Activated naive CD4-positive, alpha-beta T cell treated with anti-CD3 and anti-CD28 coated beads, Interleukin-2, amount 10 ng/mL, durations not matched to agents 7 days and 5 days (primary cell): ENCODE measurements at regions not wholly inside any gene's neighbourhood (a gene's known extent, or its start where the extent isn't known, plus 50 kb on each side); places are given as distances from the start of the nearest gene placed in this dataset.

Experiments
- CTCF ChIA-PET: fragments of 350-600 bp; sonication (Branson Sonifier 250); formaldehyde crosslinking; loops from one replicate; lab custom pipeline; 2021; ENCODE audit warnings: antibody characterized with exemption; lab: Charles Lee
- DNase-seq: peaks from one replicate; pipeline ENCODE4 v3.0.0-alpha.2; 2020
- H3K27ac Mint-ChIP-seq: one replicate; pipeline ENCODE4 v1.8.0; 2021; ENCODE audit warnings: mild to moderate bottlenecking, moderate library complexity, mixed read lengths
- H3K27me3 Mint-ChIP-seq: one replicate; pipeline ENCODE4 v1.8.0; 2021; ENCODE audit warnings: mild to moderate bottlenecking, mixed read lengths
- H3K36me3 Mint-ChIP-seq: one replicate; pipeline ENCODE4 v1.8.0; 2021; ENCODE audit warnings: mixed read lengths
- H3K4me1 Mint-ChIP-seq: one replicate; pipeline ENCODE4 v1.8.0; 2021; ENCODE audit warnings: mixed read lengths
- H3K4me3 Mint-ChIP-seq: one replicate; pipeline ENCODE4 v1.8.0; 2021; ENCODE audit warnings: mild to moderate bottlenecking, moderate library complexity, mixed read lengths
- H3K9me3 Mint-ChIP-seq: one replicate; pipeline ENCODE4 v1.8.0; 2021; ENCODE audit warnings: mixed read lengths

DNA sequence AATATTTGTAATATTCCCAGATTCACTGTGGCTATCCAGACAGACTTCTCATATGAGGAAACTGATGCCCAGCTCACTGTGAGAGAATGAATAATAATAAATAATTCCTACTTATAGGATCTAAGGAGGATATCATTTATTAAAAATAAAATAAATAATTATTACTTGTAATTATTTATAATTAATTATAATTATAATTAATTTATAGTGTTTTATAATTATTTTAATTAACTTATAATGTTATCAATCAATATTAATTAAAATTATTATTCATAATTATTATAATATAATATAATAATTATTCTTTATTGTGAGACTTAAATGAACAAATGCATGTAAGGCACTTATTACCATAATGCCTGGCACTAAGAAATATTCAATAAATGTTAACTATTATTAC, 192.8 kb downstream of the GALC start:
- no peaks in the 10 kb centered on the region for H3K27me3 Mint-ChIP-seq
- no peak overlapping the region for H3K4me3 Mint-ChIP-seq
- H3K4me1 Mint-ChIP-seq, result no peaks in the 10 kb centered on the region
- no peaks in the 10 kb centered on the region for H3K9me3 Mint-ChIP-seq
- CTCF ChIA-PET, result no interaction called here
- no peak overlapping the region for H3K27ac Mint-ChIP-seq
- H3K36me3 Mint-ChIP-seq, result no peaks in the 10 kb centered on the region
- no peak for DNase-seq

DNA sequence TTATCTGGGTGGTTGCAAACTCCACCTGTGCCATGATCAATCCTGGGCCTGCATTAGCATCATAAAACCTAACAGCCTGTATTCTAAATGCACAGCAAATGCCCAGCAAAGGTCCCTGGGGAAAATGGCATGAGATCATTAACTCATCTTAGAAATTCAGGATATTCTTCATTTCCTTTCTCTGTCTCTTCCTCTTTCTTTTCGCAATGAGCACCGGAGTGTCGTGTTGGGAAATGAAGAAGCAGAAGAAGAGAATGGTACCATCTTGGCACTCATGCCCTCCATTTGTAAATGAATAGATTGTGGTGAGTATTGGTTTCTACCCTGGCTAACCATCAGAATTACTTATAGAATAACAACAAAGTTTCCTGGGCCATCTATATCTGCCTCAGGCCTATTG, 193.6 kb downstream of the GALC start:
- Mint-ChIP-seq H3K4me1 (no peaks in the 10 kb centered on the region), H3K27ac (no peak overlapping the region), H3K9me3 (no peaks in the 10 kb centered on the region), H3K27me3 (no peaks in the 10 kb centered on the region), H3K36me3 (no peaks in the 10 kb centered on the region), H3K4me3 (no peak overlapping the region)
- no peak for DNase-seq
- CTCF ChIA-PET, result no interaction called here

DNA sequence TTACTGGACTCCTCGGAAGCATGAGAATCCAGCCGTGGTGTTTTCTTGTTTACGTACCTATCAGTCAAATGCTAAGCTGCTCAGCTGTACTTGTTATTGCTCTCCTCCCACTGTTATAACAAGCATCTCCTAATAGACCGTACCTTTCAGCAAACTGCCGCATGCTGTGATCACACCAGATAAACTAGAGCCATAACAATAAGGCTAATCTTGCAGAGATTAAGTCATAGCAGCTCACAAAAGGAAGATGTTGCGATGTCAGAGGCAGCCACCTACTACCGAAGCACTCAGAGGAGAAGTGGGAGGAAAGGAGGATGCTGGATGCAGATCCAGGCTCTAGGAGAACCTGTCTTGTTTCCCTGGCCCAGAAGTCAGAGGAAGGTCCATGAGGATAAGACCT, 196.0 kb downstream of the GALC start:
- H3K4me1 Mint-ChIP-seq, result no peaks in the 10 kb centered on the region
- no peak overlapping the region for H3K4me3 Mint-ChIP-seq
- CTCF ChIA-PET, result no interaction called here
- DNase-seq, result no peak
- H3K27ac Mint-ChIP-seq, result no peak overlapping the region
- H3K36me3 Mint-ChIP-seq, result no peaks in the 10 kb centered on the region
- no peaks in the 10 kb centered on the region for H3K9me3 Mint-ChIP-seq
- no peaks in the 10 kb centered on the region for H3K27me3 Mint-ChIP-seq

- no peaks in the 10 kb centered on the region for H3K36me3 Mint-ChIP-seq
- H3K4me1 Mint-ChIP-seq, result no peaks in the 10 kb centered on the region
- H3K4me3 Mint-ChIP-seq, result no peak overlapping the region
- no peak overlapping the region for H3K27ac Mint-ChIP-seq
- CTCF ChIA-PET, result interaction anchor here (1.5 kb wide), 1 partner anchor 11 kb away, joined by 12 read pairs; no protein-coding TSS in a partner anchor
- no peaks in the 10 kb centered on the region for H3K9me3 Mint-ChIP-seq
- no peak for DNase-seq
- no peaks in the 10 kb centered on the region for H3K27me3 Mint-ChIP-seq
These were observed 198.4 kb downstream of the GALC start for GRCh38 chr14:87794561-87794960.

DNA sequence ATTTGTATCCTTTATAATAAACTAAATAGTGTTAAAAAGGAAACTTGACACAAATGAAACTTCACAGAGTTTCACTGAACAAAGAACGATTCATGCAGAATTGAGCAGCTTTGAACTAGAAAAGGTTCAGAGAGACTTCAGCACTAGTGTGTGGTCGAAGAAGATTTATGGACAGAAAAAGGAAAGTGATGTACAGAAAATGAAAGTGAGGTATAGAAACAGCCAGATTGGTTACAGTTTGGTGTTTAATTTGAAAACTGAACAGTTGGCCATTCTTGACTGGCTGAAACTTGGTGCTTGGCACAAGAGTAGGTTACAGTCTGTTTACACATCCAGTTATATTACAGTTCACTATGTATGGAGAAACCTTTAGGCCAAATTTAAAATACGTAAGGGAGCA, 207.1 kb downstream of the GALC start:
- Mint-ChIP-seq H3K27me3 (no peaks in the 10 kb centered on the region), H3K36me3 (no peaks in the 10 kb centered on the region), H3K27ac (no peak overlapping the region), H3K4me1 (no peaks in the 10 kb centered on the region), H3K9me3 (no peaks in the 10 kb centered on the region), H3K4me3 (no peak overlapping the region)
- CTCF ChIA-PET, result no interaction called here
- no peak for DNase-seq

DNA sequence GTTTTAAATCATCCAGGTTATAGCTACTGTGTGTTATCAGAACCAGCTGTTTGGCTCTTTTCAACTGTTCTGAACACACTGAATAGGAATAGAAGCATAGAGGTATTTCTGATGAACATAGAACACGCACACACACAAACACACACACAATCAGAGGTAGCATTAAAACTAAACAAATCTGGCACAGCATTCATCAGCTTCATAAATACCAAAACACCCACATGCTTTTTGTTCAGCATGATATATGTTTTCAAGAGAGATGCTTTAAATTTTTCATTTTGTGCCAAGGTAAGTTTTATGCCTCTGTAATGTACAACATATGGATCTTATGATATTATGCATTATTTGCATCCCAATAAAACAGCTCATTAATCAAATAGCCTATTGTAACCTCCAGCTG, 208.6 kb downstream of the GALC start:
- Mint-ChIP-seq H3K4me3 (no peak overlapping the region), H3K27me3 (no peaks in the 10 kb centered on the region), H3K9me3 (no peaks in the 10 kb centered on the region), H3K4me1 (no peaks in the 10 kb centered on the region), H3K36me3 (no peaks in the 10 kb centered on the region), H3K27ac (no peak overlapping the region)
- DNase-seq, result no peak
- CTCF ChIA-PET, result interaction anchor here (3.1 kb wide), 1 partner anchor 21 kb away, joined by 9 read pairs; no protein-coding TSS in a partner anchor

DNA sequence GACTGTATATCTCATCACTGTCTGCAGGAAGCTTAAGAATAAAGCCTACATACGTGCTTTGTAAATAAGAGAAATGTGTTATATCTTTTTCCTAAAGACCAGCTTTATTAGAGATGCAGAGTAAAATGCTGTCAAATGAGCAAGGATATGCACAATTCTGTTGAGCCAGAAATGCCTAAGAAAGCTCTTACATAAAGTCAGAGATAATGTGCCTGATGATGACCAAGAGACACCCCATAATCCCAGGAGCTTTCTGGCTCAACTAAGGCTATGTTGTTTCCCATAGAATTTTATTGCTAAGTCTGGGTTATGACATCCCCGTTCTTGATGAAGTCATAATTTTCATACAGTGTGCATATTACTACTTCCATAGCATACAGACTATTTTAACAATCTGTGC, 209.9 kb downstream of the GALC start:
- Mint-ChIP-seq H3K36me3 (no peaks in the 10 kb centered on the region), H3K4me3 (no peak overlapping the region), H3K4me1 (no peaks in the 10 kb centered on the region), H3K9me3 (peaks cover 7% of the 10 kb centered on the region), H3K27ac (no peak overlapping the region), H3K27me3 (no peaks in the 10 kb centered on the region)
- no peak for DNase-seq
- CTCF ChIA-PET, result interaction anchor here (3.1 kb wide), 1 partner anchor 22 kb away, joined by 9 read pairs; no protein-coding TSS in a partner anchor

DNA sequence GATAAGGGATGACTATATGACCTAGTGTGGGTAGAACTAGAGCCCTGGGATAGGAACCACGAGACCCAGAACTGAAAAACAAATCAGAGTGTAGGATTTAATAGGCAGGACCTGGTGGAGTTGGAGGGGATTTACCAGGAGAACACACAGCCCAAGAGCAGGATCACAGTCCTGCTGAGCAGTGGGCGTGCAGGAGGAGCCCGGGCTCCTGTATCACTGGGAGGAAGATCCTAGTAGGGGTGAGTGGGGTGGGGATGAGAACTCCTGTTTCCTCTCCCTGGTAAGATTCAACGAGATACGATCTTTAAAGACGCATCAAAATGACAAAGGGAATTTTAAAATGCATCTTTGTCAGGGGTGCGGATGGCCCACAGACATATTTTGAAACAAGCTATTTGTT, 220.1 kb downstream of the GALC start:
- H3K9me3 Mint-ChIP-seq, result no peaks in the 10 kb centered on the region
- no peak for DNase-seq
- peaks cover 4% of the 10 kb centered on the region for H3K27me3 Mint-ChIP-seq
- no peaks in the 10 kb centered on the region for H3K4me1 Mint-ChIP-seq
- CTCF ChIA-PET, result no interaction called here
- no peak overlapping the region for H3K4me3 Mint-ChIP-seq
- no peaks in the 10 kb centered on the region for H3K36me3 Mint-ChIP-seq
- H3K27ac Mint-ChIP-seq, result no peak overlapping the region

- CTCF ChIA-PET, result interaction anchor here (0.6 kb wide), 1 partner anchor 64 kb away, joined by 3 read pairs; no protein-coding TSS in a partner anchor
- peaks cover 7% of the 10 kb centered on the region for H3K27me3 Mint-ChIP-seq
- no peaks in the 10 kb centered on the region for H3K9me3 Mint-ChIP-seq
- H3K4me1 Mint-ChIP-seq, result no peaks in the 10 kb centered on the region
- no peak overlapping the region for H3K4me3 Mint-ChIP-seq
- H3K27ac Mint-ChIP-seq, result no peak overlapping the region
- H3K36me3 Mint-ChIP-seq, result no peaks in the 10 kb centered on the region
- no peak for DNase-seq
These were observed 225.4 kb downstream of the GALC start for GRCh38 chr14:87767567-87767901.

DNA sequence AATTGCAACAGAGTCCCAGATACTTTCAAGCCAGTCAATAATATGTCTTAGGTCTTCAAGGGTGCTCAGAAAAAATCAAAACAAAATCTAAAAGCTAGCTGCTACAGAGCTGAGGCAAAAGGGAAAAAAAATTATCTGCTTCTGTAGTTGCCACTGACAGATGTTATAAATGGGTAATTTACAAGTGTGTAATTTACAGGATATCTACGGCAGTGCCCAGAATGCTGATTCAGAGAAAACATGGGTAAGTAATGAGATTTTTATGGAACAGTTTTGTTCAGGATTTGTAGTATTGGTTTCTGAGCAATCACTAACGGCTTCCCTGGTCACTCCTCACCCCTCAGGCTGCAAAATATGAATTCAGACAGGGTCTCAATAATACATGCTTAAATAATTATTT, 234.1 kb downstream of the GALC start:
- CTCF ChIA-PET, result interaction anchor here (0.7 to 1.8 kb wide), 2 partner anchors 46 to 1471 kb away, joined by 3 to 4 read pairs; no protein-coding TSS in a partner anchor
- H3K36me3 Mint-ChIP-seq, result no peaks in the 10 kb centered on the region
- H3K9me3 Mint-ChIP-seq, result no peaks in the 10 kb centered on the region
- no peak for DNase-seq
- H3K4me1 Mint-ChIP-seq, result no peaks in the 10 kb centered on the region
- no peaks in the 10 kb centered on the region for H3K27me3 Mint-ChIP-seq
- H3K27ac Mint-ChIP-seq, result no peak overlapping the region
- H3K4me3 Mint-ChIP-seq, result no peak overlapping the region

DNA sequence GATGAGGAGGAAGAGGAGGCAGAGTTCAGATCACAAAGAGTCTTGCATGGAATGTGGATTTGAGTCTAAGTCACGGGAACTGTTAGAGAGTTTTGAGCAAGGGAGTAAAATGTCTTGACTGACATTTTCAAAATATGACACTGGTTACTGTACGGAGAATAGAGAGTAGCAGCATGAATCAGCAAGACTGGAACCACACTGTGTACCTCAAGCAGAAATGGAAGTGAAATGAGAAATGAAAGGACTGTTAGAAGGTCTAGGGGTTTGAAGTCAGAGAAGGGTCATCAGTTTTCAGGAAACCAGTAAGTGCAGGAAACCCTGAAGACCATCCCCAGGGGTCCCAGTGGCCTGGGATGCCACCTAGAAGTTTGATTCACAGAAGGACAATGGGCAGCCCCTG, 236.3 kb downstream of the GALC start:
- H3K27me3 Mint-ChIP-seq, result no peaks in the 10 kb centered on the region
- no peak overlapping the region for H3K27ac Mint-ChIP-seq
- CTCF ChIA-PET, result interaction anchor here (1.1 kb wide), 1 partner anchor 11 kb away, joined by 3 read pairs; no protein-coding TSS in a partner anchor
- H3K36me3 Mint-ChIP-seq, result no peaks in the 10 kb centered on the region
- no peaks in the 10 kb centered on the region for H3K4me1 Mint-ChIP-seq
- no peak for DNase-seq
- no peaks in the 10 kb centered on the region for H3K9me3 Mint-ChIP-seq
- H3K4me3 Mint-ChIP-seq, result no peak overlapping the region

DNA sequence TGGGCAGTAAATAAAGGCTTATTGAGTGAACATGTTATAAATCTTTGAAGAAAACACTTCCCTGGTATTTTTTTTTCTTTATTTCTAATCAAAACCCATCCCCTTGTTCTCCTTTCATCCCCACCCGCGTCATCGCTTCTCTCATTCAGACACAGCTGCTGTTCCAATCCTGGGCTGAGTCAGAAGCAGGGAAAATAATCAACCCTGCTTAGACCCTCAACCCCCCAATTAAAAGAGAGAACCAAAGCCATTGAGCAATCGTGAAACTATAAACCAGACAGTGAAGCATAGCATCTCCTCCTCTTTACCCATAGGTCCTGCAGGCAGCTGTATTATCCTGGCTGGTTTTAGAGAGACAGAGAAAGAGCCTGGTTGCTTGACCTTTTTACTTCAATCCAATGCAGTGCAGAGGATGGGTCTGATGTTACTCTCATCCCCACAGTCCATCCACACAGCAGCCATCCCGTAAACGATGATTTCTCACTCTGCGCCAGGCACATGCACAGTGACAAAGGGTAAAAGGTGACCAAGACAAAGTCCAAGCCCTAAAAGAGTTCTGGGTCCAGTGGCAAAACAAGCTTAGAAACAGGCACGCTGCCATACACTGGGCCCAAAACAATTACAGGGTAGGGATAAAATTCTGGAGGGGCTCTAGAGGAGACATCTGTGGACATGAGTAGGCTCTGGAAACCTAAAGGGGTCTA, 238.3 kb downstream of the GALC start:
- no peak overlapping the region for H3K4me3 Mint-ChIP-seq
- CTCF ChIA-PET, result no interaction called here
- no peaks in the 10 kb centered on the region for H3K4me1 Mint-ChIP-seq
- no peaks in the 10 kb centered on the region for H3K27me3 Mint-ChIP-seq
- no peak overlapping the region for H3K27ac Mint-ChIP-seq
- H3K36me3 Mint-ChIP-seq, result no peaks in the 10 kb centered on the region
- H3K9me3 Mint-ChIP-seq, result no peaks in the 10 kb centered on the region
- no peak for DNase-seq

GRCh38 chr14:87748558-87748957, 244.4 kb downstream of the GALC start:
- Mint-ChIP-seq H3K27ac (no peak overlapping the region), H3K27me3 (no peaks in the 10 kb centered on the region), H3K36me3 (no peaks in the 10 kb centered on the region), H3K4me3 (no peak overlapping the region), H3K4me1 (no peaks in the 10 kb centered on the region), H3K9me3 (no peaks in the 10 kb centered on the region)
- CTCF ChIA-PET, result no interaction called here
- DNase-seq, result no peak

GRCh38 chr14:87745507-87746118, 247.4 kb downstream of the GALC start:
- Mint-ChIP-seq H3K27ac (no peak overlapping the region), H3K27me3 (no peaks in the 10 kb centered on the region), H3K9me3 (no peaks in the 10 kb centered on the region), H3K36me3 (no peaks in the 10 kb centered on the region), H3K4me1 (no peaks in the 10 kb centered on the region), H3K4me3 (no peak overlapping the region)
- CTCF ChIA-PET, result interaction anchor here (0.7 to 2.8 kb wide), 12 partner anchors 9 to 423 kb away, joined by 3 to 17 read pairs (median 4); no protein-coding TSS in a partner anchor
- DNase-seq, result peak; percentile 27
